Left ventricle myocardium inferior (tissue), 1 donor: ENCODE measurements at regions not wholly inside any gene's neighbourhood (a gene's known extent, or its start where the extent isn't known, plus 50 kb on each side); places are given as distances from the start of the nearest gene placed in this dataset.

Experiments used
- DNase-seq: peaks from one replicate; pipeline ENCODE4 v3.0.0-alpha.2; 2020
- H3K27ac ChIP-seq: fragments of 200-600 bp; replicated peaks from 2 replicates; pipeline ENCODE4 v1.8.0; 2021
- H3K27me3 ChIP-seq: fragments of 200-600 bp; 2 replicates; pipeline ENCODE4 v1.8.0; 2021; ENCODE audit warnings: low read depth
- H3K36me3 ChIP-seq: fragments of 200-600 bp; 2 replicates; pipeline ENCODE4 v1.8.0; 2021
- H3K4me1 ChIP-seq: fragments of 200-600 bp; 2 replicates; pipeline ENCODE4 v1.8.0; 2021
- H3K4me3 ChIP-seq: fragments of 200-600 bp; 2 replicates; pipeline ENCODE4 v1.8.0; 2021; ENCODE audit warnings: mild to moderate bottlenecking, moderate library complexity
- H3K9me3 ChIP-seq: fragments of 200-600 bp; replicated peaks from 2 replicates; pipeline ENCODE4 v1.8.0; 2021
- intact Hi-C: fragments of 100-400 bp; cut with micrococcal nuclease; formaldehyde crosslinking; loops from one replicate; pipeline ENCODE4 v1.11.0; 2022
- TF ChIP-seq, protein P1 (sequence below): fragments of 200-600 bp; IDR thresholded peaks from 2 replicates; pipeline ENCODE4 v1.8.0; 2021; ENCODE audit warnings: antibody characterized with exemption, mild to moderate bottlenecking, borderline replicate concordance
- donor health status: DM: no; HTN: yes; CAD: no; lungs with severe emphysema.

DNA sequence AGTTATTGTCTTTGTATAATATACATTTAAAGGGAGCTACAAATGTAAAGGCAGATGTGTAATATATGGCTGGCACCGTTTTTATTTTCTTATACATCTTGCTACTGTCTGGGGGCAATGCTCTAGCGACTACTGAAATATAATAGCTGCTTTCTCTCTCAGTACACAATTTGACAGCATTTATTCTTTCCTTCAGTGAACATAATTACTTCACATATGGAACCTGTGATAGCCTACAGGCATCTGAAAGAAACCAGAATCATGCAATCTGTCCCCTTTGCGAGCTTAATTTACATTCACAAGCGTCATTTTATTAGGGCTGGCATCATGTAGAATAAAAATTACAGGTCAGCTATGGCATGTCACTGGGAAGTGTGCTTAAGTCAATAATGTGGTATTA, 557.5 kb upstream of the PTBP2 start:
- intact Hi-C loops: no loop called here

DNA sequence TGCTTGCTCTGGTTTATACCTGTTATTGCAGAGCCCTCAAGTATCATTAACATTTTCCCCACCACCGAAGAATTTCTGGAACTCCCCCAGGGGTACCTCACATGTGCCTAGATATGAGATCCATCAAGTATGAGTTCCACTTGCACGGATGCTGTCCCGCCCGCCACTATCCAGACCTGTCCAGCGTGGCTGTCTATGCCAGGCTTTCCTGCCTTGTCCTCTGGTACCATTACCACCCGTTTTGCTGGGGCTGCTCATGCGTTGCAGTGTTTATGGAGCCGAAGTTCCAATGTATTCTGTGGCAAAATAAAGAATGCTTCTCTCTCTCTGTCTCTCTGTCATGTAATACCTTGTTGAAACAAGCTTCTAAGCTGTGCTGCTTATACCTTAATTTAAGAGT, 543.5 kb upstream of the PTBP2 start:
- Histone ChIP-seq H3K27ac (no peak overlapping the region), H3K4me1 (no peaks in the 10 kb centered on the region), H3K9me3 (peaks cover 8% of the 10 kb centered on the region), H3K36me3 (no peaks in the 10 kb centered on the region), H3K27me3 (no peaks in the 10 kb centered on the region), H3K4me3 (no peak overlapping the region)
- TF ChIP-seq, protein P1, sequence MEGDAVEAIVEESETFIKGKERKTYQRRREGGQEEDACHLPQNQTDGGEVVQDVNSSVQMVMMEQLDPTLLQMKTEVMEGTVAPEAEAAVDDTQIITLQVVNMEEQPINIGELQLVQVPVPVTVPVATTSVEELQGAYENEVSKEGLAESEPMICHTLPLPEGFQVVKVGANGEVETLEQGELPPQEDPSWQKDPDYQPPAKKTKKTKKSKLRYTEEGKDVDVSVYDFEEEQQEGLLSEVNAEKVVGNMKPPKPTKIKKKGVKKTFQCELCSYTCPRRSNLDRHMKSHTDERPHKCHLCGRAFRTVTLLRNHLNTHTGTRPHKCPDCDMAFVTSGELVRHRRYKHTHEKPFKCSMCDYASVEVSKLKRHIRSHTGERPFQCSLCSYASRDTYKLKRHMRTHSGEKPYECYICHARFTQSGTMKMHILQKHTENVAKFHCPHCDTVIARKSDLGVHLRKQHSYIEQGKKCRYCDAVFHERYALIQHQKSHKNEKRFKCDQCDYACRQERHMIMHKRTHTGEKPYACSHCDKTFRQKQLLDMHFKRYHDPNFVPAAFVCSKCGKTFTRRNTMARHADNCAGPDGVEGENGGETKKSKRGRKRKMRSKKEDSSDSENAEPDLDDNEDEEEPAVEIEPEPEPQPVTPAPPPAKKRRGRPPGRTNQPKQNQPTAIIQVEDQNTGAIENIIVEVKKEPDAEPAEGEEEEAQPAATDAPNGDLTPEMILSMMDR: no peak
- DNase-seq: no peak
- intact Hi-C loops: no loop called here

More for the DNA sequence above, 557.5 kb upstream of the PTBP2 start:
- no peaks in the 10 kb centered on the region for H3K27me3 ChIP-seq
- TF ChIP-seq, protein P1: no peak
- peaks cover 40% of the 10 kb centered on the region for H3K9me3 ChIP-seq
- no peak for DNase-seq
- no peaks in the 10 kb centered on the region for H3K4me1 ChIP-seq
- H3K27ac ChIP-seq: no peak overlapping the region
- no peaks in the 10 kb centered on the region for H3K36me3 ChIP-seq
- H3K4me3 ChIP-seq: no peak overlapping the region

DNA sequence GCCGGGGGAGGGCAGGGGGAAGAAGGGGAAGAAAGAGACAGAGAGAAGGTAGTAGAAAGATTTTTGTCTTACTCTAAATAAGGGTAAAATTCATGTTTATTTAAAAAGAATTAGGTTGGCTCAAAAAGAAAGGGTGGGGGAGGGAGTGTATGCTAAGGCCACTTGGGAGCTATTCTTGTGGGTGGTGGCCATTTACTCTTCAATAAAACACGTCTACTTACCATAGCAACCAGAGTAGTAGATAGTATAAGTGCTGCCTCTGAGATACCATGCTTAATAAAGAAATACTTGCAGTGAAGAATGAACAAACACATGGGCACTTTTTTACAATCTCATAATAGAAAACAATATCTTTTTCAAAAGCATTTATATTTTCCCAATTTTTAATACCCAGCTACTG, 538.1 kb upstream of the PTBP2 start:
- H3K9me3 ChIP-seq: no peaks in the 10 kb centered on the region
- H3K27ac ChIP-seq: no peak overlapping the region
- no peak for DNase-seq
- no peaks in the 10 kb centered on the region for H3K27me3 ChIP-seq
- TF ChIP-seq, protein P1: no peak
- no peaks in the 10 kb centered on the region for H3K36me3 ChIP-seq
- H3K4me1 ChIP-seq: no peaks in the 10 kb centered on the region
- H3K4me3 ChIP-seq: no peak overlapping the region
- intact Hi-C loops: no loop called here

DNA sequence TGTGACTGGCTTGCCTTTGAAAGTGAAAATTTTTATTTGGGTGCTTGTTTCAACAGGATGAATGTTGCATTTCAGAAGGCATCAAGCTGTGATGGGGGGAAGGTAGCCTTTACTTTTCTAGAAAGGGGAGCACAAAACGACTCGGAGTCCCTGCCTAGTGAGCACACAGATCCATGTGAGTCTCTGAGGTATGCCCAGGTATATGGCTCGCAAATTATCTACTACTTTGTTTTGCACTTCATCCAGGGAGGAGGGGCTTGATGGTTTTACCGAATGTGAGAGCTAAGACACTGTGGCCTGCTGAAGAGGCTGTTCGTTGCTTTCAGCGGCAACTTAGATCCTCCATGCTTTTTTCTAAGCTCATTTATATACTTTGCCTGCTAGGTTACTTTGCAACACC, 537.7 kb upstream of the PTBP2 start:
- intact Hi-C loops: no loop called here
- H3K27ac ChIP-seq: no peak overlapping the region
- TF ChIP-seq, protein P1: no peak

DNA sequence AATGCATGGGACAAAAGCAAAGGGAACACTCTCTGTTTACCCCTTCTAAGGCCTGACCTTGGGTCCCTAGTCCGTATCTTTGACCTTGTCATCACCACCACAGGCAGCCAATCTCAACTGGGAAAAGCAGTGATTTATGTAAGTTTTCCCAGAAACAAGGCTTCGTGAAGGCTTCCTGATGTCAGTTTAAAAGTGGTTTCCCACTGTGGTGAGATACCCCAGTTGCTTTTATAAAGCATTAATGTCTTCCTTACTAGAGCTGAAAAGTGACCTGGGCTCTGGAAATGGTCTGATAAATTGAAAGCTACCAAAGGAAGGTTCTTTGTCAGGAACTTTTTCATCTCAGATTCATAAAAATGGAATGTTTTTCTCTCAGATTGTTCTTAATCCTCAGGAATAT, 536.4 kb upstream of the PTBP2 start:
- no peak overlapping the region for H3K4me3 ChIP-seq
- no peak overlapping the region for H3K27ac ChIP-seq
- no peaks in the 10 kb centered on the region for H3K4me1 ChIP-seq
- DNase-seq: no peak
- H3K36me3 ChIP-seq: no peaks in the 10 kb centered on the region
- peaks cover 2% of the 10 kb centered on the region for H3K9me3 ChIP-seq
- TF ChIP-seq, protein P1: no peak
- H3K27me3 ChIP-seq: no peaks in the 10 kb centered on the region
- intact Hi-C loops: no loop called here

More for the DNA sequence above, 537.7 kb upstream of the PTBP2 start:
- no peak overlapping the region for H3K4me3 ChIP-seq
- no peaks in the 10 kb centered on the region for H3K9me3 ChIP-seq
- DNase-seq: no peak
- H3K4me1 ChIP-seq: no peaks in the 10 kb centered on the region
- no peaks in the 10 kb centered on the region for H3K36me3 ChIP-seq
- H3K27me3 ChIP-seq: no peaks in the 10 kb centered on the region

DNA sequence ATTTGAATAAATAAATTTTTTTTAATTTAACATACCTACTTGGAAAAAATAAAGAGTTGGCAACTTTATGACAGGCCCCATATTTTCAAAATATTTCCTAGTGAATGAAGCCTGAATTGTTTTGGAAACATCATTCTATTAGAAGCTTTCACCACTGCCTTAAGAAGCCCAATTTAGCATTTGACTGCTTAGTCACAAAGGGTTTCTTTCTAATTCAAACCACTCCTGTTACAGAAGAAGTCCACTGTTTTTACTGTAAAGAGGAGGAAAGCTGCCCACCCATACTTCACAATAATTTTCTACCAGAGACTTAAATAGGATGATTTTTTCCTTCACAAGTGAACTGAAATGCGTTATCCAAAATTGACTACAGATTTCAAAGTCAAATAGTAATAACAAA, 534.6 kb upstream of the PTBP2 start:
- Histone ChIP-seq H3K27me3 (no peaks in the 10 kb centered on the region), H3K4me1 (no peaks in the 10 kb centered on the region), H3K4me3 (no peak overlapping the region), H3K36me3 (no peaks in the 10 kb centered on the region), H3K9me3 (peaks cover 21% of the 10 kb centered on the region), H3K27ac (no peak overlapping the region)
- TF ChIP-seq, protein P1: no peak
- intact Hi-C loops: no loop called here
- DNase-seq: no peak
